HG03097 (cell line): ENCODE measurements at regions not wholly inside any gene's neighbourhood (a gene's known extent, or its start where the extent isn't known, plus 50 kb on each side); places are given as distances from the start of the nearest gene placed in this dataset.

Source experiments
- ATAC-seq: cut with Tn5 transposase; IDR thresholded peaks from one replicate; pipeline ENCODE4 v1.9.1; 2021; ENCODE audit not compliant: unreplicated experiment, low FRiP score

DNA sequence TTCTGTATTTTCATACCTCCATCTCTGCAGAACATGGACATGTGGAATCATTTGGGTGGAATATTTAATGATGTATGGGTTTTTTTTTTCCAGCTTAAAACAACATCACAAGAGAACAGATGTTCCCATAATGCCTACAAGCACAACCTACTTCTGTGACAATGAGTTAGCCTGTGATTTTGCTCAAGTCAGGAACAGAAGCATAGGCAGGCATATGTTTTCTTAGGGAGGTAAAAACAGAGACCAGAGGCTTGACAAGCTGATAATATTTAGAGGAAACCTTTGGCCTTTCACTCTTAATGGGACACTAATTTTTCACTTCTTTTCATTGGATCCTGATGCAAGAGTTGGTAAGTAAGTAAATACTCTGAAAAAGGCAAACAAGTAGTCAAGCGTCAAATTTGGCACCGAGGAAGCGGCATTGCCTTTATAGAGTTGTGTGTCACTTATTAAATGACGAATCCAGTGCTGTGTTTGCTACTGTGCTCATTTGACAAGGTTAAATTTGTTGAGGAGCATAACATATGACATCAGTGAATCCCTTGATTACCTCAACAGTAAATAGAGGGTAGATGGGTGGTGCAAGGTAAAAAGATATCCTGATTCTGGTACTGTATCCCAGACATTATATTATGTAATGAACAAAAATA, 66.7 kb upstream of the RBMS3 start:
- no peak for ATAC-seq

DNA sequence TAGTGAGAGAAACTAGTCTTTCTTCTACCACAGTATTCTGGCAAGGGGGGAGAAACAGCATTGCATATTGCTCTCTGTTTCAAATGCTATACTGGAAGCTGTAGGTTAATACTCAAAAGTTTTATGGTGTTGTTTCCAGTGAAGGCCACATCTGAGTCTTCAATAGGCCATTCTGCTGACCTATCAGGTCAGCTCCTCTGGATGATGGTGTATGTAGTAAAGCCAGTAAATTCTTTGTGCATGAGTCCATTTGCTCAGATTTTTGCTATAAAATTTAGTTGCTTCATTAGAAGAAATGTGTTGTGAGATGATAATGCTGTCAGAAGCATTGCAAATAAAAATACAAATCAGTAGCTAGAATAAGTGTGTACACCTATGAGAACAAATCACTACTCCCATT, 64.9 kb upstream of the RBMS3 start:
- no peak for ATAC-seq

DNA sequence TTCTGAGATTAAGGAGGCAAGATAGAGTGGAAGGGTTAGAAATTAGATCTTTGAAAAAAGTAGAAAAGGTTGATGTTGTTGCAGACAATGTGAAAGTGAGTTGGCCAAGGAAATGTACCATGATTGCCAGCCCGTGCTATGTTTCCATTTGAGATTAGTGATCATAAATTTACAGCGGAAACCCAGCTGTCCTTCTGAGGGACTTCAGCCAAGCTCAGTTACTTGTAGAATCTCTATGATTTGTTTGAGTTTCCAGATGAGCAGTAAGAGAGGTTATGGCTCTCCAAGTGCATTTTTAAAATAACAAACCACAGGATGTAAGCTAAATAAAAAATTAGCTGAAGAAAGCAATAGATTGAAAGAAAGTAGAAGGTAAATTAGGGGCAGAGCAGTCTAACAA, 54.2 kb upstream of the RBMS3 start:
- ATAC-seq, result no peak

DNA sequence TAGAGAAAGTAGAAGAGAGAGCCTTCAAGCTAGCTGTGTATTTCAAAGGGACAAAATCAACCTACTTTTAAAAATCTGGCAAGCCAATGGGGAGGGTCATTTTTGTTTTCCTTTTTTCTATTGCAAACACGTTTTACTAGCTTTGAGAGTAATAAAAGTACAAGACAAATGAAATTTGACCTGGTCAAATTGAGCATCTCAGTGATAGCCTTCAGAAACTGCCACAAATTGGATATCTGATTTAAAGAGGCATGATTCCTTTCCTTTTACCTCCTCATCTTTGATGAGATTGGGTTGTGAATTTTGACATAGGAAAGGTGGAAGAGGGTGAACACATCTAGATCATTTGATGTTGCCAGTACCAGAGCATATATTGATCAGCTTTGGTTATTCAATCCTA, 53.6 kb upstream of the RBMS3 start:
- no peak for ATAC-seq
